HFFc6 (cell line): ENCODE measurements at regions not wholly inside any gene's neighbourhood (a gene's known extent, or its start where the extent isn't known, plus 50 kb on each side); places are given as distances from the start of the nearest gene placed in this dataset.

Experiments used
- DNase-seq: peaks from one replicate; pipeline ENCODE4 v3.0.0-alpha.2; 2018
- H3K27ac Mint-ChIP-seq: 2 replicates; pipeline ENCODE4 v1.8.0; 2020; ENCODE audit warnings: mild to moderate bottlenecking, mixed read lengths
- H3K27me3 Mint-ChIP-seq: 2 replicates; pipeline ENCODE4 v1.8.0; 2021; ENCODE audit warnings: mild to moderate bottlenecking, moderate library complexity, mixed read lengths; ENCODE audit not compliant: insufficient read depth
- H3K36me3 Mint-ChIP-seq: 2 replicates; pipeline ENCODE4 v1.8.0; 2021; ENCODE audit warnings: low read depth, mixed read lengths
- H3K4me1 Mint-ChIP-seq: 2 replicates; pipeline ENCODE4 v1.8.0; 2020; ENCODE audit warnings: low read depth, mixed read lengths
- H3K4me3 Mint-ChIP-seq: 2 replicates; pipeline ENCODE4 v1.8.0; 2020; ENCODE audit warnings: mild to moderate bottlenecking, moderate library complexity, mixed read lengths
- H3K9me3 Mint-ChIP-seq: 2 replicates; pipeline ENCODE4 v1.8.0; 2020; ENCODE audit warnings: mild to moderate bottlenecking, mixed read lengths
- CTCF ChIP-seq: fragments of 200-600 bp; sonication (generic); IDR thresholded peaks from 2 replicates; pipeline ENCODE4 v1.5.0; 2021; ENCODE audit warnings: antibody characterized with exemption, mild to moderate bottlenecking

GRCh38 chr2:238689331-238689730 is 158.6 kb upstream of the TWIST2 start:
- Mint-ChIP-seq H3K36me3 (no peaks in the 10 kb centered on the region), H3K27me3 (peaks cover 23% of the 10 kb centered on the region), H3K27ac (no peak overlapping the region), H3K4me3 (no peak overlapping the region), H3K4me1 (peaks cover 38% of the 10 kb centered on the region), H3K9me3 (no peaks in the 10 kb centered on the region)
- TF ChIP-seq CTCF, result no peak
- DNase-seq, result no peak

GRCh38 chr2:238689871-238690389 is 158.0 kb upstream of the TWIST2 start:
- TF ChIP-seq CTCF, result no peak
- no peaks in the 10 kb centered on the region for H3K9me3 Mint-ChIP-seq
- H3K27ac Mint-ChIP-seq, result no peak overlapping the region
- H3K4me1 Mint-ChIP-seq, result peaks cover 32% of the 10 kb centered on the region
- no peaks in the 10 kb centered on the region for H3K36me3 Mint-ChIP-seq
- peaks cover 28% of the 10 kb centered on the region for H3K27me3 Mint-ChIP-seq
- no peak for DNase-seq
- no peak overlapping the region for H3K4me3 Mint-ChIP-seq

- H3K4me3 Mint-ChIP-seq, result no peak overlapping the region
- H3K27me3 Mint-ChIP-seq, result peaks cover 28% of the 10 kb centered on the region
- no peak overlapping the region for H3K27ac Mint-ChIP-seq
- H3K36me3 Mint-ChIP-seq, result no peaks in the 10 kb centered on the region
- peaks cover 26% of the 10 kb centered on the region for H3K4me1 Mint-ChIP-seq
- DNase-seq, result no peak
- no peaks in the 10 kb centered on the region for H3K9me3 Mint-ChIP-seq
- no peak for TF ChIP-seq CTCF
These were observed 157.4 kb upstream of the TWIST2 start for GRCh38 chr2:238690511-238690910.

- Mint-ChIP-seq H3K4me3 (0 out of 2 replicates have a peak overlapping the region, but pooled peaks have one; percentile 18), H3K27me3 (peaks cover 27% of the 10 kb centered on the region), H3K36me3 (no peaks in the 10 kb centered on the region), H3K9me3 (no peaks in the 10 kb centered on the region), H3K4me1 (peaks cover 17% of the 10 kb centered on the region), H3K27ac (no peak overlapping the region; the same call in 1 of the 2 replicates)
- no peak for DNase-seq
- no peak for TF ChIP-seq CTCF
These were observed 156.0 kb upstream of the TWIST2 start for GRCh38 chr2:238691596-238692491.

GRCh38 chr2:238692562-238692961 is 155.3 kb upstream of the TWIST2 start:
- Mint-ChIP-seq H3K4me3 (no peak overlapping the region), H3K27me3 (peaks cover 29% of the 10 kb centered on the region), H3K36me3 (no peaks in the 10 kb centered on the region), H3K4me1 (peaks cover 17% of the 10 kb centered on the region), H3K27ac (no peak overlapping the region), H3K9me3 (no peaks in the 10 kb centered on the region)
- DNase-seq, result no peak
- TF ChIP-seq CTCF, result no peak
